Adrenal gland (tissue), 5 donors: ENCODE measurements at regions not wholly inside any gene's neighbourhood (a gene's known extent, or its start where the extent isn't known, plus 50 kb on each side); places are given as distances from the start of the nearest gene placed in this dataset.

Source experiments
- CTCF ChIP-seq, 6 experiments: fragments of 450-650 bp in 4 of 6; fragments of 200-600 bp in 2 of 6; sonication (generic) in 1 of 6; IDR thresholded peaks; 1 replicate in 5 of 6; 2 replicates in 1 of 6; pipeline versions ENCODE4 v1.5.1 to v1.8.0; 2016 to 2021; ENCODE audit warnings: antibody characterized with exemption in 6 of 6, mild to moderate bottlenecking in 2 of 6, moderate library complexity in 1 of 6
- POLR2A ChIP-seq, 2 donors: fragments of 450-650 bp; IDR thresholded peaks; one replicate each; pipeline ENCODE4 v1.6.1; 2017; ENCODE audit warnings: antibody characterized with exemption in 2 of 2, mild to moderate bottlenecking in 2 of 2, moderate library complexity in 1 of 2
- donor health status: DM: no; HTN: no; CAD: no.

DNA sequence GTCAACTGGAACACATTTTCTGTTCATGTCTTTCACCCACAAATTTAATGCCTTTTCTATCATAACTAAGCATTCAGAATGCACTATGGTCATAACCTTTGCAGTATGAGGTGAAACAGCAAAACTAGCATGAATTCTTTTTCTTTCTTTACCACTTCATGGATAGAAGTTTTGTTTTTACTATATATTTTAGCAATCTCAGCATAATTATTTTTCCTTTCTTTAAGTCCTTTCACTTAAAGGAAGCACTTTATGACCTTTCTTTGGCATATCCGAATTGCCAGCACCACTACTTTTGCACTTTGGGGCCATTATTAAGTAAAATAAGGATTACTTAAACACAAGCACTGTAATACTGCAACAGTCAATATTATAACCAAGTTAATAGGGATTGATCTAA, 115.1 kb upstream of the DKK2 start:
- no peak for TF ChIP-seq CTCF (IDR thresholded peaks at IDR 0.05)
- no peak for TF ChIP-seq POLR2A (IDR thresholded peaks at IDR 0.05)
